ENCODE measurements at regions not wholly inside any gene's neighbourhood (a gene's known extent, or its start where the extent isn't known, plus 50 kb on each side); places are given as distances from the start of the nearest gene placed in this dataset.
A peak's percentile ranks its signal among the peaks of the same experiment; 100 is the strongest.

DNA sequence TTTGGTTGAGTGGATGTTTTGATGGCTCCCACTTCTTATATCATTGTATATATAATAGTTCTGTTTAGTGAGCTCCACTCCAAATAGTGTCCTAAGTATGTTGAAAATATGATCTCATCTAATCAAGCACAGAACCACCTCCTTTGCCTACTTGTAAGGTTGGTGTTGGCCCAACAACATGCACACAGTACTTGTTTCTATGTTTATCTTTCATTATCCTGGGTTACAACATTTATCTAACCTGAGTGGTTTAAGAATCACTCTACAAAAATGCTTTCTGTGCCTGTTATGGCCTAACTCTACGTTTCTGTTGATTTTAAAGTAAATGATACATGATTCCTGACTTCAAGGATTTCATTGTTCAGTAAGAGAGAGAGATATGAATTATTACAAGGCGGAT lies 281.9 kb downstream of the FIGN start:
- TF ChIP-seq, protein P1, sequence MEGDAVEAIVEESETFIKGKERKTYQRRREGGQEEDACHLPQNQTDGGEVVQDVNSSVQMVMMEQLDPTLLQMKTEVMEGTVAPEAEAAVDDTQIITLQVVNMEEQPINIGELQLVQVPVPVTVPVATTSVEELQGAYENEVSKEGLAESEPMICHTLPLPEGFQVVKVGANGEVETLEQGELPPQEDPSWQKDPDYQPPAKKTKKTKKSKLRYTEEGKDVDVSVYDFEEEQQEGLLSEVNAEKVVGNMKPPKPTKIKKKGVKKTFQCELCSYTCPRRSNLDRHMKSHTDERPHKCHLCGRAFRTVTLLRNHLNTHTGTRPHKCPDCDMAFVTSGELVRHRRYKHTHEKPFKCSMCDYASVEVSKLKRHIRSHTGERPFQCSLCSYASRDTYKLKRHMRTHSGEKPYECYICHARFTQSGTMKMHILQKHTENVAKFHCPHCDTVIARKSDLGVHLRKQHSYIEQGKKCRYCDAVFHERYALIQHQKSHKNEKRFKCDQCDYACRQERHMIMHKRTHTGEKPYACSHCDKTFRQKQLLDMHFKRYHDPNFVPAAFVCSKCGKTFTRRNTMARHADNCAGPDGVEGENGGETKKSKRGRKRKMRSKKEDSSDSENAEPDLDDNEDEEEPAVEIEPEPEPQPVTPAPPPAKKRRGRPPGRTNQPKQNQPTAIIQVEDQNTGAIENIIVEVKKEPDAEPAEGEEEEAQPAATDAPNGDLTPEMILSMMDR (conservative IDR thresholded peaks at IDR 0.05; ENCODE audit: control insufficient read depth, insufficient read depth, low read depth, low read length) = no peak
- H3K4me3 ChIP-seq (ENCODE audit: control insufficient read depth, low read depth, low read length) = no peak overlapping the region
- DNase-seq (ENCODE audit: low read depth) = no peak

DNA sequence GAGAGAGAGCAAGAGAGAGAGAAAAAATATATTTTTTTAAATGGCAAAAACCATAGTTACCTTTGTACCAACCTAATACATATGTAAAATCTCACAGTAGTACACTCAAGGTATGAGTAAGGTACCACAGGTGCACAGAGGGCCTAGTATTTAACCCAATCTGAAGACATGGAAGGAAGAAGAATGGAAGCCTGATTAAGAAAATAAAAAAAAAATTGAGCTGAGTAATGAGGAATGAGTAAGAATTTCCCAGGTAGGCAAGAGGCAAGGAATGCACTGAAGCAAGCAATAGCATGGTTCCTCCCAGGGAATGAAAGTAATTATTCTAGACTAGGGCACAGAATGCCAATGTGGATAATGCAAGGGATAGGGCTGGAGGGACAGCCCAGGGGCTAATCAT lies 294.2 kb downstream of the FIGN start:
- no peak for DNase-seq (ENCODE audit: low read depth)
- TF ChIP-seq, protein P1 (conservative IDR thresholded peaks at IDR 0.05; ENCODE audit: control insufficient read depth, insufficient read depth, low read depth, low read length) = no peak
- H3K4me3 ChIP-seq (ENCODE audit: control insufficient read depth, low read depth, low read length) = no peak overlapping the region

DNA sequence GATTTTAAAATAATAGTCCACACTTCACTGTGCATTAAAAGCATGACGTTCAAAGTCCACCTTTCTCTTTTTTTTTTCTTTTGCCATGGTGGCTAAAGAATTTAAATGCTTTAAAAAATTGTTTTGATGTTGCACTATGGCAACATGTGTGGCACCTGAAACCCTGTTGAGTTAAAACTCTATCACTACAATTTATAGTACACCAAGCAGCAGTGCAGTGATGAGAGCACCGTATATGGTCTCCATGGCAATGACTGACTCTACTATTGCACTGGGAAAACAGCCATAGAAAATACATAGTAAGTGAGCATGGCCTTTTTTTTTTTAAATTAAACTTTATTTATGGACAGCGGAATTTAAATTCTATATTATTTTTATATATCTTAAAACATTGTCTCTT lies 298.8 kb downstream of the FIGN start:
- no peak for DNase-seq (ENCODE audit: low read depth)
- no peak overlapping the region for H3K4me3 ChIP-seq (ENCODE audit: control insufficient read depth, low read depth, low read length)
- TF ChIP-seq, protein P1 (conservative IDR thresholded peaks at IDR 0.05; ENCODE audit: control insufficient read depth, insufficient read depth, low read depth, low read length) = no peak

DNA sequence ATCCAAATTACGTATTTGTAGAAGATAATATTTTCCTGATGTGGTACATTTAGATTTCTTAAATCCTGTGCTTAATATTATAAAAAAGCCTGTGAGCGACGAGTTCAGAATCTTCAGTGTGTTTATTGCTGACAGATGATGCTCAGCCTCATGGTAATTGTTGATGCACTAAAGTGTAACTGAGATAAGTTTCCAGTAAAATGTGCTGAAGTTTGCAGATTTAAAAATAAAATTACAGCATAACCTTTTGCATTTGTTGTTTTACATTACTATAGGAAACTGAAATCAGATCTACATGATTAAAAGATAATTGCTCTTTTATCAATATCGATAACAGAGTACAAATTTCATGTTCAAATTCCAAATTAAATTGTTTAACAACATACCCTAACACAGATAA lies 307.6 kb downstream of the FIGN start:
- TF ChIP-seq, protein P1 (conservative IDR thresholded peaks at IDR 0.05; ENCODE audit: control insufficient read depth, insufficient read depth, low read depth, low read length) = no peak
- no peak for DNase-seq (ENCODE audit: low read depth)
- H3K4me3 ChIP-seq (ENCODE audit: control insufficient read depth, low read depth, low read length) = no peak overlapping the region

DNA sequence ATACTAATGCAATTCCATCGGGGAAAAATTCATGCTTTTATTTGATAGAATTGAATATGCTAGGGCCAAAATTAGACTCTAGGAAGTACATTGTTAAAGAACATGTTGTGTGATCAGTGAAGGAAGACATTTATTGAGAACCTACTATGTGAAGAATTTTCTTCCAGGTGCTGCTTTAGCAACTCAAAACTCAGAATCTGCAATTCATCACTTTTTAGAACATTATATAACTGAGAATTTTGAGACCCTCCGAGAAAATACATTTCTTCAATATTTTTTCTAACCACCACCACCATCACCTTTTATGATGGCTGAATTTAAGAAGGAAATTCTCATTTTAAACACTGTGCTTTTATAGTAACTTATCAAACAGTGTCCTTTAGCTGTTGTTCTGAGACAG lies 315.2 kb downstream of the FIGN start:
- no peak for DNase-seq (ENCODE audit: low read depth)
- TF ChIP-seq, protein P1 (conservative IDR thresholded peaks at IDR 0.05; ENCODE audit: control insufficient read depth, insufficient read depth, low read depth, low read length) = no peak

DNA sequence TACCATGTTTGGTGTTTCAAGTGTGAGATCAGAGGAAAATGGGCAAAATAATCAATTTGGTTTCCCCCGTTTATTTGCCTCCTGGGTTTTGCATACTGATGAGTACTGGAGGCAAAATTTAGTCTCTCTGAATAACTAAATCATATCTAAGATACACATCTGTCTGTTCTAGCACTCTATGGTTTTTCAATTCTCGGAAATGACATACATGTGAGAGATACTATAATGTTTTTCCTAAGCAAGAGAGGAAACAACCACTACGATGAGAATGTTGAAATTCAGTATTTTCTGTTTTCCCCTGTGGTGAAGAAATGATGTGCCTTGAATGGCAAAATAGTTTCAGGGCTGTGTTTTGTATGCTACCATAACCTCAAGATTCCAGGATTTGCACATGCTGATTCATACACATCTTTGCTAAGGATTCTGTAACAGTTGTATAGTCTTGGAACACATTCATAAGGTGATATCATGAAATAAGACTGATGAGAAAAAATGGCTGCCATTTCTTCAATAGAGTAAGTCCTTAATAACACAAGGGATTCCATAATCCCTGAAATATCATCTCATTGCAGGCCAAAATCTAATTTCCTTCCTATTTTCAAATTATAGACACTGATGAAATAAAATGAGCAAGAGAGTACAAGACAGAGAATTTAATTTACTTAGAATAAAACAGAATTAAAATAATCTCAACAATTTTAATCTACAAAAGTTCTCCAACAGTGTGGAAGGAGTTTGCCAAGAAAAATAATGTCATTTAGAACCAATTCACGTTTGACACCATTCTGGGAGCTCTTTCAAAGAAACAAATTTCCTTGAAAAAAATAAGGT lies 316.6 kb downstream of the FIGN start:
- H3K4me3 ChIP-seq (ENCODE audit: control insufficient read depth, low read depth, low read length) = no peak overlapping the region
- TF ChIP-seq, protein P1 (conservative IDR thresholded peaks at IDR 0.05; ENCODE audit: control insufficient read depth, insufficient read depth, low read depth, low read length) = no peak
- DNase-seq (ENCODE audit: low read depth) = peak; percentile 9

More for the DNA sequence above, 315.2 kb downstream of the FIGN start:
- H3K4me3 ChIP-seq (ENCODE audit: control insufficient read depth, low read depth, low read length) = no peak overlapping the region

Measured in fibroblast of mammary gland (primary cell).